ENCODE measurements at regions not wholly inside any gene's neighbourhood (a gene's known extent, or its start where the extent isn't known, plus 50 kb on each side); places are given as distances from the start of the nearest gene placed in this dataset.

GRCh38 chr5:164377746-164378145 is 872.3 kb downstream of the MAT2B start:
- no peaks in the 10 kb centered on the region for H3K4me1 ChIP-seq (ENCODE audit: insufficient read depth)
- no peaks in the 10 kb centered on the region for H3K79me2 ChIP-seq
- H3K36me3 ChIP-seq (replicated peaks; ENCODE audit: insufficient read depth, low read depth) = no peaks in the 10 kb centered on the region
- no peaks in the 10 kb centered on the region for H3K9me3 ChIP-seq (ENCODE audit: low read depth)
- H3K27me3 ChIP-seq = no peaks in the 10 kb centered on the region
- H3K27ac ChIP-seq = no peak overlapping the region
- no peak for DNase-seq (ENCODE audit: low spot score)
- no peak overlapping the region for H2AFZ ChIP-seq
- no peaks in the 10 kb centered on the region for H3K9me2 ChIP-seq (replicated peaks; ENCODE audit: insufficient read depth)
- no peak overlapping the region for H3K4me3 ChIP-seq
- TF ChIP-seq EZH2phosphoT487 (IDR thresholded peaks at IDR 0.05; ENCODE audit: low read depth, severe bottlenecking, unreplicated experiment) (no peak), EZH2 (IDR thresholded peaks at IDR 0.05; ENCODE audit: borderline replicate concordance) (no peak), CTCF (IDR thresholded peaks at IDR 0.05; ENCODE audit: poor library complexity) (no peak)
- H4K20me1 ChIP-seq (ENCODE audit: insufficient read depth, poor library complexity, severe bottlenecking) = no peaks in the 10 kb centered on the region
- no peak overlapping the region for H3K4me2 ChIP-seq

DNA sequence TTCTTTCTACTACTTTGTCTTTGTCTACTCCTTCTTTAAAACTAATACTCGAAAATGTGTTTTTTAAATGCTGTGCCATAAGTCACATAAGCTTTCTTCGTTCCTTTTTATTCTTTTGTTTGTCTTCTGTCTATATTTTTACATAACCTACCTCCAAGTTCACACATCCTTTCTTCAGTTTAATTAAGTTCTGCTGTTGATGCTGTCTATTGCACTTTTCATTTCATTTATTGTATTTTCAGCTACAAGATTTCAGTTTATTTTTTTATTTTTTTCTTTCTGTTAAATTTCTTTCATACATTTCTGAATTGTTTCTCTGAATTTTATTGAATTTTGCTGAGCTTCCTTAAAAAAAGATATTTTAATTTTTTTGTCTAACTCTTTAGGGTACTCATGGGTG is 878.2 kb downstream of the MAT2B start:
- Histone ChIP-seq H3K9me3 (ENCODE audit: low read depth) (no peaks in the 10 kb centered on the region), H3K9me2 (replicated peaks; ENCODE audit: insufficient read depth) (no peaks in the 10 kb centered on the region), H3K4me1 (ENCODE audit: insufficient read depth) (no peaks in the 10 kb centered on the region), H2AFZ (no peak overlapping the region), H3K27ac (no peak overlapping the region), H3K36me3 (replicated peaks; ENCODE audit: insufficient read depth, low read depth) (no peaks in the 10 kb centered on the region), H3K27me3 (no peaks in the 10 kb centered on the region), H4K20me1 (ENCODE audit: insufficient read depth, poor library complexity, severe bottlenecking) (no peaks in the 10 kb centered on the region), H3K79me2 (no peaks in the 10 kb centered on the region), H3K4me3 (no peak overlapping the region), H3K4me2 (no peak overlapping the region)
- no peak for DNase-seq (ENCODE audit: low spot score)
- no peak for TF ChIP-seq CTCF (IDR thresholded peaks at IDR 0.05; ENCODE audit: poor library complexity)
- TF ChIP-seq EZH2phosphoT487 (IDR thresholded peaks at IDR 0.05; ENCODE audit: low read depth, severe bottlenecking, unreplicated experiment) = no peak
- TF ChIP-seq EZH2 (IDR thresholded peaks at IDR 0.05; ENCODE audit: borderline replicate concordance) = no peak
- WGBS (ENCODE audit: low lambda C conversion rate, missing lambda C conversion rate) = 77% methylated on average over 2 of the region's 2 CpGs

DNA sequence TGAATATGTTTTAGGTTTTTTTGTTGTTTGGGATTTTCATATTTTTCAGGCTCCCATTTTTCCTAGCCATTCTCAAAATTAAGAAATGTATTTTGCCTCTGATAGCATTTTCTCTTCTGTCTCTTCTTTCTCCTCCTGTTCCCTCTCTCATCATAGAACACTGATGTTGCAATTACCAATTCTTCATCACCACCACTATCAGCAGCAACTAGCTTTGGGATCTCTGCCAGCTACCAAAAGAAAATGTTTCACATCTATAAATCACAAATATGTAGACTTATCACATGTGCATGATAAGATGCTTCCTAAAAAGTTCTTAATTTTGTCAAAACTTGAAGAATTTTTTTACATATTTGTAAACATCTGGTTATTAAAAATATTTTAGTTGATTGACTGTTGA is 887.1 kb downstream of the MAT2B start:
- TF ChIP-seq CTCF (IDR thresholded peaks at IDR 0.05; ENCODE audit: poor library complexity) (no peak), EZH2 (IDR thresholded peaks at IDR 0.05; ENCODE audit: borderline replicate concordance) (no peak), EZH2phosphoT487 (IDR thresholded peaks at IDR 0.05; ENCODE audit: low read depth, severe bottlenecking, unreplicated experiment) (no peak)
- H3K36me3 ChIP-seq (replicated peaks; ENCODE audit: insufficient read depth, low read depth) = no peaks in the 10 kb centered on the region
- H3K9me2 ChIP-seq (replicated peaks; ENCODE audit: insufficient read depth) = no peaks in the 10 kb centered on the region
- no peaks in the 10 kb centered on the region for H3K9me3 ChIP-seq (ENCODE audit: low read depth)
- DNase-seq (ENCODE audit: low spot score) = no peak
- H3K27ac ChIP-seq = no peak overlapping the region
- H3K4me2 ChIP-seq = no peak overlapping the region
- H3K79me2 ChIP-seq = no peaks in the 10 kb centered on the region
- H3K27me3 ChIP-seq = no peaks in the 10 kb centered on the region
- no peak overlapping the region for H3K4me3 ChIP-seq
- H4K20me1 ChIP-seq (ENCODE audit: insufficient read depth, poor library complexity, severe bottlenecking) = no peaks in the 10 kb centered on the region
- no peak overlapping the region for H2AFZ ChIP-seq
- no peaks in the 10 kb centered on the region for H3K4me1 ChIP-seq (ENCODE audit: insufficient read depth)

DNA sequence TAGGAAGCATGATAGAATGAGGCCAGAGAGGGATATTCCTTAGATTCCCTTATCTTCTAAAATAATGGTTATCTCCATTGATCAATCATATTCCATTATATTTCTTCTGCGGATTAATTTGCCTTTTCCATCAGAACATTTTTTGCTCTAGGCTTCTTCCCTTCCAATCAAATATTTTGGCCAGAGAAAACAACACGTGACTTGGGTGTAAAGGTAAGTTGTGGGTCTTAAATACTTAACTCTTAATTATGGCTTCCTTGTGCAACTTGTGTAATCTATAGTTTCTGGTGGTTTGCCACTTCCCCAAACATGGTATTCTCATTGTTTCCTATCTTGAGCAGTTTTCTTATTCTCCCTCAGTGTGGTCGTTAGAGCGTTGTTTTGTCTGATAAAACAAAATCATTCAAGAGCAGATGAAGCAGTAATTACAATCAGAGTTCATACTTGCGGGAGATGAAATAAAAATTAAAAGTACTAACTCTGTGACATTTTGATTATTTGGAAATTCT is 889.3 kb downstream of the MAT2B start:
- no peak overlapping the region for H3K27ac ChIP-seq
- no peaks in the 10 kb centered on the region for H3K4me1 ChIP-seq (ENCODE audit: insufficient read depth)
- no peak for DNase-seq (ENCODE audit: low spot score)
- H3K79me2 ChIP-seq = no peaks in the 10 kb centered on the region
- no peaks in the 10 kb centered on the region for H4K20me1 ChIP-seq (ENCODE audit: insufficient read depth, poor library complexity, severe bottlenecking)
- H2AFZ ChIP-seq = no peak overlapping the region
- no peaks in the 10 kb centered on the region for H3K36me3 ChIP-seq (replicated peaks; ENCODE audit: insufficient read depth, low read depth)
- no peaks in the 10 kb centered on the region for H3K27me3 ChIP-seq
- 90% methylated on average over 5 of the region's 5 CpGs for WGBS (ENCODE audit: low lambda C conversion rate, missing lambda C conversion rate)
- TF ChIP-seq EZH2phosphoT487 (IDR thresholded peaks at IDR 0.05; ENCODE audit: low read depth, severe bottlenecking, unreplicated experiment) (no peak), EZH2 (IDR thresholded peaks at IDR 0.05; ENCODE audit: borderline replicate concordance) (no peak), CTCF (IDR thresholded peaks at IDR 0.05; ENCODE audit: poor library complexity) (no peak)
- no peak overlapping the region for H3K4me2 ChIP-seq
- H3K4me3 ChIP-seq = no peak overlapping the region
- H3K9me2 ChIP-seq (replicated peaks; ENCODE audit: insufficient read depth) = no peaks in the 10 kb centered on the region
- H3K9me3 ChIP-seq (ENCODE audit: low read depth) = no peaks in the 10 kb centered on the region

All from hepatocyte (in vitro differentiated cells).